ENCODE measurements at regions not wholly inside any gene's neighbourhood (a gene's known extent, or its start where the extent isn't known, plus 50 kb on each side); places are given as distances from the start of the nearest gene placed in this dataset.

DNA sequence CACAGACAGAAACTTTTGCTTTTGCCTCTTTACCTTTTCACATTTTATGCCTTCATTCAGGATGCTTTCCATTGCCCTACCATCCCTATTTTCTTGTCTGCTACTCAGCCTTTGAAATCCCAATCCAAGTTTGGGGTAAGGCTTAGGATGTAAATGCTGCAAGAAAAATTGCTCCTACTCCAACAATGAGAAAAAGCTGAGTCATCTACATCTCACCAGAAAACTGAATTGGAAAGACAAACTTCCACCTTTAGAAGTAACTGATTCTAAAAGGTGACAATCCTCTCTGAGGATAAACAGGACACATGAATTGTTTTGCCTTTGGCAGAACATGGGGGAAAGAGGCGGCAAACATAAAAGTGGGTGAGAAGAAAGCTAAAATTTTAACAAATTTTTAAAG, 295.6 kb downstream of the NR2F1-AS1 start:
- Histone ChIP-seq H3K27ac (no peak overlapping the region), H3K4me1 (ENCODE audit: insufficient read depth) (no peaks in the 10 kb centered on the region), H3K36me3 (no peaks in the 10 kb centered on the region), H3K27me3 (no peaks in the 10 kb centered on the region), H3K4me3 (no peak overlapping the region), H3K9me3 (peaks cover 0 to 3% of the 10 kb centered on the region in 2 donors)
- intact Hi-C loops (cut with DNase I) = no loop called here
- DNase-seq = no peak
- TF ChIP-seq EP300 (IDR thresholded peaks at IDR 0.05) = no peak
- TF ChIP-seq, protein P1, sequence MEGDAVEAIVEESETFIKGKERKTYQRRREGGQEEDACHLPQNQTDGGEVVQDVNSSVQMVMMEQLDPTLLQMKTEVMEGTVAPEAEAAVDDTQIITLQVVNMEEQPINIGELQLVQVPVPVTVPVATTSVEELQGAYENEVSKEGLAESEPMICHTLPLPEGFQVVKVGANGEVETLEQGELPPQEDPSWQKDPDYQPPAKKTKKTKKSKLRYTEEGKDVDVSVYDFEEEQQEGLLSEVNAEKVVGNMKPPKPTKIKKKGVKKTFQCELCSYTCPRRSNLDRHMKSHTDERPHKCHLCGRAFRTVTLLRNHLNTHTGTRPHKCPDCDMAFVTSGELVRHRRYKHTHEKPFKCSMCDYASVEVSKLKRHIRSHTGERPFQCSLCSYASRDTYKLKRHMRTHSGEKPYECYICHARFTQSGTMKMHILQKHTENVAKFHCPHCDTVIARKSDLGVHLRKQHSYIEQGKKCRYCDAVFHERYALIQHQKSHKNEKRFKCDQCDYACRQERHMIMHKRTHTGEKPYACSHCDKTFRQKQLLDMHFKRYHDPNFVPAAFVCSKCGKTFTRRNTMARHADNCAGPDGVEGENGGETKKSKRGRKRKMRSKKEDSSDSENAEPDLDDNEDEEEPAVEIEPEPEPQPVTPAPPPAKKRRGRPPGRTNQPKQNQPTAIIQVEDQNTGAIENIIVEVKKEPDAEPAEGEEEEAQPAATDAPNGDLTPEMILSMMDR (IDR thresholded peaks at IDR 0.05) = no peak
- TF ChIP-seq POLR2A (IDR thresholded peaks at IDR 0.05) = no peak
- 84 to 96% (median 96%) methylated on average over 1 of the region's 1 CpG for WGBS, 3 donors

DNA sequence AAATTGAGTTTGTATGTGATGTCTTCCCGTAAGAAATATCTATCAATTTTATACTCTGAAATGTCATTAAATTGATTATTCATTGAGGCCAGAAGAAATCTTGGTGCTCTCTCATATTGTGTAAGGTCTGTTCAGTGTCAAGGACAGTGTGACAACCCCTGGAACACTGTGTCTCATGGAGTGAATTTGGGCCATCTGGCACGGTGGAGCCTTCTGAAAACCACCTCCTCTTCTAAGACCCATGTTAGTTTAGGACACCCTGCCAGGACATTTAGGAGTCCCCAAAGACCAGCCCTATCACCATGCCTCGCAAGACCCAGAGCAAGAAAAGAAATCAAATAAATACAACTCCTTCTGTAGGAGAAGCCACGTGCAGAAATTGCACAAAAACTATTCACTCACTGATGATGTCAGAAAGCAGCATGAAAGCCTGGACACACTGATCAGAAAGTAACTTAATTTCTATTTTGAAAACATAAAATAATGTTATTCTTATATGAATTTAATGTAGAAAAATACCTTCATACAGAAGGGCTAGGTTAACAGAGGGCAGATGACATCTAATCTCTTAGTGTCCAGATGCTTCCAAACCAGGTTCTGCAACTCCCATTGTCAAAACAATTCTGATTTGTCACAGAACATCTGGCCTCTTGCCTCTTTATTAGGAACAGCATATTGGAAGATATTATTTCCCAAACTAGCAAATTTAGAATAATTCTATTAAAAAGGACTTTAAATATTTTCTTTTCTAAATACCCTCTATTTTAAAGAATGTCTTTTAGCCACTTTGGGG, 298.8 kb downstream of the NR2F1-AS1 start:
- DNase-seq = peak in 1 of 5 donors; percentile 43
- intact Hi-C loops (cut with DNase I) = no loop called here
- H3K27ac ChIP-seq = no peak overlapping the region
- H3K9me3 ChIP-seq = no peaks in the 10 kb centered on the region
- no peaks in the 10 kb centered on the region for H3K4me1 ChIP-seq (ENCODE audit: insufficient read depth)
- H3K27me3 ChIP-seq = no peaks in the 10 kb centered on the region
- TF ChIP-seq EP300 (IDR thresholded peaks at IDR 0.05) = no peak
- TF ChIP-seq POLR2A (IDR thresholded peaks at IDR 0.05) = no peak
- TF ChIP-seq, protein P1 (IDR thresholded peaks at IDR 0.05) = no peak
- no peak overlapping the region for H3K4me3 ChIP-seq
- H3K36me3 ChIP-seq = no peaks in the 10 kb centered on the region
- WGBS, 3 donors = 52 to 59% (median 59%) methylated on average over 4 of the region's 4 CpGs

DNA sequence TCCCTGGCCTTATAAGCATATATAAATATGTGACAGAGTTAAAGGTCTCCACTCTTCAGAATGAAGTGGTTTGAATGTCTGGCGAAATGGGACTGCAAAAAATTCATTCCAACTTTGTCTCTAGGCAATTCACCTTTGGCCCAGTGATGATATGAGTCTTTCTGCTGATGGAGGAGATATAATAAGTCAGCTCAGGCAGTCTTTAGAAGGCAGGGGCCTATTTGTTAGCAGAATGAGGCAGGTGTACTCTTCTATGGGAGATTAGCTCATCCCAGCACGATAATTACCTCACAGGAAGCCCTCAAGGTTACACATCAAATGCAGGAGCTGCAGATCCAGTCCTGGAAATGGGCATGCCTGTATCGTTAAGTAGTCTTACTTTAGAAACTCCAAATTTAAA, 300.5 kb downstream of the NR2F1-AS1 start:
- Histone ChIP-seq H3K36me3 (no peaks in the 10 kb centered on the region), H3K9me3 (no peaks in the 10 kb centered on the region), H3K4me1 (ENCODE audit: insufficient read depth) (no peaks in the 10 kb centered on the region), H3K4me3 (no peak overlapping the region), H3K27me3 (no peaks in the 10 kb centered on the region), H3K27ac (no peak overlapping the region)
- 78 to 83% (median 83%) methylated on average over 3 of the region's 3 CpGs for WGBS, 3 donors
- DNase-seq = no peak
- intact Hi-C loops (cut with DNase I) = no loop called here
- TF ChIP-seq, protein P1 (IDR thresholded peaks at IDR 0.05) = no peak
- TF ChIP-seq POLR2A (IDR thresholded peaks at IDR 0.05) = no peak
- TF ChIP-seq EP300 (IDR thresholded peaks at IDR 0.05) = no peak

DNA sequence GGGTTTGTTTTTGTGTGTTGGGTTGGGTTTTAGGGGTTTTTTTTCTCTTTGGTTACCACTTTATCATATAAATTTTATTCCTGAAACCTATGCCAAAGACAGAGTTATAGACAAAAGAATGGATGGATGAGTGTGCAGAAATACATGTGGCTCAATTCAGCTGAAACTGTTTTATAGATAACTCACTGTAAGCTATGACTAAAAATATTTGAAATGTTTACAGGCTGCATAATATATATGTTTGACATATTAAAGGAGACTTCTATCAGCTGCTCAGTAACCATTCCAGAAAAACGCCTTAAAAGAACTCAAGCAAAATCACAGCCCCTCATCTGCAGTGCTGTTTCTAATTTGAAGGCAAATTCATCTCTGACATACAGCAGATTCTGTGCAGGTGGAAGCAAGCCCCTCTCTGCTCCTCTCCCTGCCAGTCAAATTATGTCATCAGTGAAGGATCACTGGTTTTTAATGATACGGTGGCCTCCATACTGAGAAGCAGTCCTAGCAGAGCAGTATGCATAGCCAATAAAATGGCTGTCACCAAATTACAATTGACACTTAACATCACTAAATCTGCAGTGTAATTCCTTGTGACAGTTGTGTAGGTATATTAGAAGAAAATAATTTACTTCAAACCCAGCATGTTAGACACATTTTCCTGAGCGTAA, 301.6 kb downstream of the NR2F1-AS1 start:
- intact Hi-C loops (cut with DNase I) = no loop called here

More for the DNA sequence above, 301.6 kb downstream of the NR2F1-AS1 start:
- Histone ChIP-seq H3K27ac (no peak overlapping the region), H3K9me3 (no peaks in the 10 kb centered on the region), H3K4me1 (ENCODE audit: insufficient read depth) (no peaks in the 10 kb centered on the region), H3K27me3 (no peaks in the 10 kb centered on the region), H3K4me3 (no peak overlapping the region), H3K36me3 (no peaks in the 10 kb centered on the region)
- WGBS, 3 donors = 76 to 89% (median 86%) methylated on average over 3 of the region's 3 CpGs
- no peak for DNase-seq
- TF ChIP-seq, protein P1 (IDR thresholded peaks at IDR 0.05) = no peak
- TF ChIP-seq POLR2A (IDR thresholded peaks at IDR 0.05) (no peak), EP300 (IDR thresholded peaks at IDR 0.05) (no peak)
